ENCODE measurements at regions not wholly inside any gene's neighbourhood (a gene's known extent, or its start where the extent isn't known, plus 50 kb on each side); places are given as distances from the start of the nearest gene placed in this dataset.

- Histone ChIP-seq H3K4me1 (ENCODE audit: insufficient read depth, low read length, poor library complexity, severe bottlenecking) (no peaks in the 10 kb centered on the region), H3K36me3 (ENCODE audit: insufficient read depth, low read length, poor library complexity, severe bottlenecking) (no peaks in the 10 kb centered on the region), H3K27ac (ENCODE audit: low read depth, low read length, poor library complexity, severe bottlenecking) (no peak overlapping the region), H3K27me3 (replicated peaks; ENCODE audit: insufficient read depth, low read depth, low read length, poor library complexity) (no peaks in the 10 kb centered on the region), H3K4me3 (ENCODE audit: low read depth, low read length, poor library complexity, severe bottlenecking) (no peak overlapping the region), H3K9me3 (ENCODE audit: low read depth, low read length, poor library complexity, severe bottlenecking) (no peaks in the 10 kb centered on the region)
- no peak for TF ChIP-seq EZH2 (IDR thresholded peaks at IDR 0.05; ENCODE audit: borderline replicate concordance, low read depth, low read length, poor library complexity, severe bottlenecking)
- TF ChIP-seq, protein P1, sequence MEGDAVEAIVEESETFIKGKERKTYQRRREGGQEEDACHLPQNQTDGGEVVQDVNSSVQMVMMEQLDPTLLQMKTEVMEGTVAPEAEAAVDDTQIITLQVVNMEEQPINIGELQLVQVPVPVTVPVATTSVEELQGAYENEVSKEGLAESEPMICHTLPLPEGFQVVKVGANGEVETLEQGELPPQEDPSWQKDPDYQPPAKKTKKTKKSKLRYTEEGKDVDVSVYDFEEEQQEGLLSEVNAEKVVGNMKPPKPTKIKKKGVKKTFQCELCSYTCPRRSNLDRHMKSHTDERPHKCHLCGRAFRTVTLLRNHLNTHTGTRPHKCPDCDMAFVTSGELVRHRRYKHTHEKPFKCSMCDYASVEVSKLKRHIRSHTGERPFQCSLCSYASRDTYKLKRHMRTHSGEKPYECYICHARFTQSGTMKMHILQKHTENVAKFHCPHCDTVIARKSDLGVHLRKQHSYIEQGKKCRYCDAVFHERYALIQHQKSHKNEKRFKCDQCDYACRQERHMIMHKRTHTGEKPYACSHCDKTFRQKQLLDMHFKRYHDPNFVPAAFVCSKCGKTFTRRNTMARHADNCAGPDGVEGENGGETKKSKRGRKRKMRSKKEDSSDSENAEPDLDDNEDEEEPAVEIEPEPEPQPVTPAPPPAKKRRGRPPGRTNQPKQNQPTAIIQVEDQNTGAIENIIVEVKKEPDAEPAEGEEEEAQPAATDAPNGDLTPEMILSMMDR (conservative IDR thresholded peaks at IDR 0.05; ENCODE audit: low read depth, low read length), result no peak
- DNase-seq (ENCODE audit: low spot score), result no peak
- POLR2A ChIA-PET (ENCODE audit: low non-redundant PET), result no interaction called here
- intact Hi-C loops (cut with micrococcal nuclease; ENCODE audit: unreplicated experiment), result loop anchor here (5.0 kb wide), 1 partner anchor 752 kb away; no protein-coding TSS in a partner anchor
- CTCF ChIA-PET, result no interaction called here
- no TSS peak for BruUV-seq (replicated peaks)
Measured at GRCh38 chr1:65694933-65695332, 97.8 kb upstream of the PDE4B start.

GRCh38 chr1:65698590-65698989, 94.1 kb upstream of the PDE4B start:
- ChIA-PET CTCF (no interaction called here), POLR2A (ENCODE audit: low non-redundant PET) (no interaction called here)
- DNase-seq (ENCODE audit: low spot score), result no peak
- intact Hi-C loops (cut with micrococcal nuclease; ENCODE audit: unreplicated experiment), result no loop called here
- Histone ChIP-seq H3K36me3 (ENCODE audit: insufficient read depth, low read length, poor library complexity, severe bottlenecking) (no peaks in the 10 kb centered on the region), H3K4me1 (ENCODE audit: insufficient read depth, low read length, poor library complexity, severe bottlenecking) (no peaks in the 10 kb centered on the region), H3K9me3 (ENCODE audit: low read depth, low read length, poor library complexity, severe bottlenecking) (no peaks in the 10 kb centered on the region), H3K27me3 (replicated peaks; ENCODE audit: insufficient read depth, low read depth, low read length, poor library complexity) (no peaks in the 10 kb centered on the region), H3K27ac (ENCODE audit: low read depth, low read length, poor library complexity, severe bottlenecking) (no peak overlapping the region), H3K4me3 (ENCODE audit: low read depth, low read length, poor library complexity, severe bottlenecking) (no peak overlapping the region)
- no peak for TF ChIP-seq EZH2 (IDR thresholded peaks at IDR 0.05; ENCODE audit: borderline replicate concordance, low read depth, low read length, poor library complexity, severe bottlenecking)
- TF ChIP-seq, protein P1 (conservative IDR thresholded peaks at IDR 0.05; ENCODE audit: low read depth, low read length), result no peak
- no TSS peak for BruUV-seq (replicated peaks)

DNA sequence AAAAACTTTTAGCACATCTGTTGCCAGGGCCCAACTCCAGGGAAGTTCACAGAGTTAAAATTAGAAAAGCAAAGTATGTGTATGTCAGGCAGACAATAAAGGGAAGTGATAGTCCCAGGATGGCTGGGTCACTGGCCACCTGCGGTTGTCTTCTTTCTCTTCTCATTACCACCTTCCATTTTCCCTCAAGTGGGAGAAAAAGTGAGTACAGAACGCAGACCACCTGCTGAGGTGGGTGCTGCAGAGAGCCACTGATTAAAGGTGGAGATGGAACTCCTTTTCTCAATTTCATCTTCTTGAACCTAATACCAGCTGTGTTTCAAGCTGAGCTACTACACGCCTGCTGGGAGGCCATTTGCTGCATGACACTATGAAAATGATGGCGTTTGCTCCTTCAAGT, 88.8 kb upstream of the PDE4B start:
- Histone ChIP-seq H3K27me3 (replicated peaks; ENCODE audit: insufficient read depth, low read depth, low read length, poor library complexity) (peaks cover 8% of the 10 kb centered on the region), H3K4me1 (ENCODE audit: insufficient read depth, low read length, poor library complexity, severe bottlenecking) (no peaks in the 10 kb centered on the region), H3K9me3 (ENCODE audit: low read depth, low read length, poor library complexity, severe bottlenecking) (no peaks in the 10 kb centered on the region), H3K4me3 (ENCODE audit: low read depth, low read length, poor library complexity, severe bottlenecking) (no peak overlapping the region), H3K36me3 (ENCODE audit: insufficient read depth, low read length, poor library complexity, severe bottlenecking) (no peaks in the 10 kb centered on the region), H3K27ac (ENCODE audit: low read depth, low read length, poor library complexity, severe bottlenecking) (no peak overlapping the region)
- ChIA-PET POLR2A (ENCODE audit: low non-redundant PET) (no interaction called here), CTCF (no interaction called here)
- TF ChIP-seq, protein P1 (conservative IDR thresholded peaks at IDR 0.05; ENCODE audit: low read depth, low read length), result no peak
- no peak for TF ChIP-seq EZH2 (IDR thresholded peaks at IDR 0.05; ENCODE audit: borderline replicate concordance, low read depth, low read length, poor library complexity, severe bottlenecking)
- no peak for DNase-seq (ENCODE audit: low spot score)
- intact Hi-C loops (cut with micrococcal nuclease; ENCODE audit: unreplicated experiment), result no loop called here
- BruUV-seq (replicated peaks), result no TSS peak

Measured in A673 (cell line).